GM12878 (cell line): ENCODE measurements at regions not wholly inside any gene's neighbourhood (a gene's known extent, or its start where the extent isn't known, plus 50 kb on each side); places are given as distances from the start of the nearest gene placed in this dataset.

Source experiments
- ASH2L ChIP-seq: fragments of 300-600, 200-600 bp; sonication (generic); IDR thresholded peaks from 2 replicates; pipeline ENCODE4 v1.6.1; 2017; ENCODE audit warnings: low read depth, mild to moderate bottlenecking, borderline replicate concordance
- ATF2 ChIP-seq: IDR thresholded peaks from 2 replicates; pipeline ENCODE4 v1.6.1; 2012; ENCODE audit warnings: low read length, inconsistent platforms
- BACH1 ChIP-seq: fragments of 450-650 bp; IDR thresholded peaks from 2 replicates; pipeline ENCODE4 v1.6.1; 2017; ENCODE audit warnings: mild to moderate bottlenecking, borderline replicate concordance
- BCL11A ChIP-seq: IDR thresholded peaks from 2 replicates; pipeline ENCODE4 v1.6.1; 2011; ENCODE audit warnings: low read depth, low read length
- E2F4 ChIP-seq: IDR thresholded peaks from 2 replicates; pipeline ENCODE4 v1.6.1; 2012; ENCODE audit warnings: low read depth, low read length, improper control_type of control experiment
- EED ChIP-seq: sonication (generic); IDR thresholded peaks from 2 replicates; pipeline ENCODE4 v1.6.1; 2016; ENCODE audit warnings: antibody characterized with exemption, low read depth
- FOXK2 ChIP-seq: fragments of 450-650 bp; IDR thresholded peaks from 2 replicates; pipeline ENCODE4 v1.6.1; 2017; ENCODE audit warnings: mild to moderate bottlenecking, moderate library complexity
- GABPA ChIP-seq: IDR thresholded peaks from 2 replicates; pipeline ENCODE4 v1.6.1; 2014; ENCODE audit warnings: antibody characterized with exemption, low read depth, mild to moderate bottlenecking, inconsistent platforms
- NR2F1 ChIP-seq: fragments of 450-650 bp; conservative IDR thresholded peaks from 2 replicates; pipeline ENCODE4 v1.6.1; 2017; ENCODE audit warnings: mild to moderate bottlenecking
- PBX3 ChIP-seq: IDR thresholded peaks from 2 replicates; pipeline ENCODE4 v1.6.1; 2011; ENCODE audit warnings: mild to moderate bottlenecking, low read depth, low read length, moderate library complexity; ENCODE audit not compliant: insufficient replicate concordance
- POLR2AphosphoS5 ChIP-seq: IDR thresholded peaks from 2 replicates; pipeline ENCODE4 v1.6.1; 2011; ENCODE audit warnings: mild to moderate bottlenecking, low read length, inconsistent platforms
- RUNX3 ChIP-seq: IDR thresholded peaks from 2 replicates; pipeline ENCODE4 v1.6.1; 2012; ENCODE audit warnings: low read length, inconsistent platforms
- SIN3A ChIP-seq: IDR thresholded peaks from 2 replicates; pipeline ENCODE4 v1.6.1; 2012; ENCODE audit warnings: low read depth, low read length, improper control_type of control experiment
- SMAD5 ChIP-seq: IDR thresholded peaks from 2 replicates; pipeline ENCODE4 v1.6.1; 2016; ENCODE audit warnings: antibody characterized with exemption, low read depth
- STAT1 ChIP-seq: fragments of 450-650 bp; conservative IDR thresholded peaks from 2 replicates; pipeline ENCODE4 v1.6.1; 2014; ENCODE audit warnings: antibody characterized with exemption, mild to moderate bottlenecking
- ZNF274 ChIP-seq: IDR thresholded peaks from one replicate; pipeline ENCODE4 v1.8.0; 2011; ENCODE audit not compliant: insufficient read length, insufficient read depth
- TF ChIP-seq, protein P1 (sequence below): IDR thresholded peaks from 2 replicates; pipeline ENCODE4 v1.6.1; 2012; ENCODE audit warnings: low read depth, low read length, improper control_type of control experiment
- TF ChIP-seq, protein P2 (sequence below): fragments of 450-650 bp; IDR thresholded peaks from 2 replicates; pipeline ENCODE4 v1.6.1; 2016; ENCODE audit warnings: mild to moderate bottlenecking
- TF ChIP-seq, protein P3 (sequence below): fragments of 450-650 bp; IDR thresholded peaks from 2 replicates; pipeline ENCODE4 v1.6.1; 2018; ENCODE audit warnings: mild to moderate bottlenecking, low read depth, moderate library complexity; ENCODE audit not compliant: partially characterized antibody

- no peak for TF ChIP-seq E2F4
- TF ChIP-seq FOXK2, result no peak
- TF ChIP-seq, protein P1, sequence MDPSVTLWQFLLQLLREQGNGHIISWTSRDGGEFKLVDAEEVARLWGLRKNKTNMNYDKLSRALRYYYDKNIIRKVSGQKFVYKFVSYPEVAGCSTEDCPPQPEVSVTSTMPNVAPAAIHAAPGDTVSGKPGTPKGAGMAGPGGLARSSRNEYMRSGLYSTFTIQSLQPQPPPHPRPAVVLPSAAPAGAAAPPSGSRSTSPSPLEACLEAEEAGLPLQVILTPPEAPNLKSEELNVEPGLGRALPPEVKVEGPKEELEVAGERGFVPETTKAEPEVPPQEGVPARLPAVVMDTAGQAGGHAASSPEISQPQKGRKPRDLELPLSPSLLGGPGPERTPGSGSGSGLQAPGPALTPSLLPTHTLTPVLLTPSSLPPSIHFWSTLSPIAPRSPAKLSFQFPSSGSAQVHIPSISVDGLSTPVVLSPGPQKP, result no peak
- no peak for TF ChIP-seq ATF2
- TF ChIP-seq BCL11A, result no peak
- TF ChIP-seq SIN3A, result no peak
- TF ChIP-seq, protein P2, sequence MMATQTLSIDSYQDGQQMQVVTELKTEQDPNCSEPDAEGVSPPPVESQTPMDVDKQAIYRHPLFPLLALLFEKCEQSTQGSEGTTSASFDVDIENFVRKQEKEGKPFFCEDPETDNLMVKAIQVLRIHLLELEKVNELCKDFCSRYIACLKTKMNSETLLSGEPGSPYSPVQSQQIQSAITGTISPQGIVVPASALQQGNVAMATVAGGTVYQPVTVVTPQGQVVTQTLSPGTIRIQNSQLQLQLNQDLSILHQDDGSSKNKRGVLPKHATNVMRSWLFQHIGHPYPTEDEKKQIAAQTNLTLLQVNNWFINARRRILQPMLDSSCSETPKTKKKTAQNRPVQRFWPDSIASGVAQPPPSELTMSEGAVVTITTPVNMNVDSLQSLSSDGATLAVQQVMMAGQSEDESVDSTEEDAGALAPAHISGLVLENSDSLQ, result no peak
- no peak for TF ChIP-seq EED
- TF ChIP-seq NR2F1, result no peak
- TF ChIP-seq, protein P3, sequence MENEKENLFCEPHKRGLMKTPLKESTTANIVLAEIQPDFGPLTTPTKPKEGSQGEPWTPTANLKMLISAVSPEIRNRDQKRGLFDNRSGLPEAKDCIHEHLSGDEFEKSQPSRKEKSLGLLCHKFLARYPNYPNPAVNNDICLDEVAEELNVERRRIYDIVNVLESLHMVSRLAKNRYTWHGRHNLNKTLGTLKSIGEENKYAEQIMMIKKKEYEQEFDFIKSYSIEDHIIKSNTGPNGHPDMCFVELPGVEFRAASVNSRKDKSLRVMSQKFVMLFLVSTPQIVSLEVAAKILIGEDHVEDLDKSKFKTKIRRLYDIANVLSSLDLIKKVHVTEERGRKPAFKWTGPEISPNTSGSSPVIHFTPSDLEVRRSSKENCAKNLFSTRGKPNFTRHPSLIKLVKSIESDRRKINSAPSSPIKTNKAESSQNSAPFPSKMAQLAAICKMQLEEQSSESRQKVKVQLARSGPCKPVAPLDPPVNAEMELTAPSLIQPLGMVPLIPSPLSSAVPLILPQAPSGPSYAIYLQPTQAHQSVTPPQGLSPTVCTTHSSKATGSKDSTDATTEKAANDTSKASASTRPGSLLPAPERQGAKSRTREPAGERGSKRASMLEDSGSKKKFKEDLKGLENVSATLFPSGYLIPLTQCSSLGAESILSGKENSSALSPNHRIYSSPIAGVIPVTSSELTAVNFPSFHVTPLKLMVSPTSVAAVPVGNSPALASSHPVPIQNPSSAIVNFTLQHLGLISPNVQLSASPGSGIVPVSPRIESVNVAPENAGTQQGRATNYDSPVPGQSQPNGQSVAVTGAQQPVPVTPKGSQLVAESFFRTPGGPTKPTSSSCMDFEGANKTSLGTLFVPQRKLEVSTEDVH, result no peak
- no peak for TF ChIP-seq GABPA
- TF ChIP-seq ASH2L, result no peak
- TF ChIP-seq BACH1, result no peak
- TF ChIP-seq PBX3, result no peak
- TF ChIP-seq RUNX3, result 0 out of 2 replicates have a peak, but pooled peaks have one; percentile 12
- TF ChIP-seq SMAD5, result no peak
- no peak for TF ChIP-seq POLR2AphosphoS5
- no peak for TF ChIP-seq ZNF274
- TF ChIP-seq STAT1, result no peak
Observed at GRCh38 chr4:24472514-24473308, 111.6 kb downstream of the DHX15 start (continued).
